Calu3 (cell line): ENCODE measurements at regions not wholly inside any gene's neighbourhood (a gene's known extent, or its start where the extent isn't known, plus 50 kb on each side); places are given as distances from the start of the nearest gene placed in this dataset.

ENCODE experiments used
- BruUV-seq: library from RNA; stranded (reverse); fragments of 400-500 nt; replicated peaks from 2 replicates; lab custom pipeline; 2021; lab: Mats Ljungman, UMichigan
- CTCF ChIA-PET: fragments of 300-600 bp; sonication (Branson Sonifier 250); formaldehyde crosslinking; loops from one replicate; lab custom pipeline; 2022; ENCODE audit warnings: antibody characterized with exemption; lab: Charles Lee
- DNase-seq: peaks from one replicate; pipeline ENCODE4 v3.0.0; 2022
- H3K27ac Mint-ChIP-seq: one replicate; pipeline ENCODE4 v1.8.0; 2022; ENCODE audit warnings: mixed read lengths; ENCODE audit not compliant: unreplicated experiment
- H3K27me3 Mint-ChIP-seq: one replicate; pipeline ENCODE4 v1.8.0; 2022; ENCODE audit warnings: mixed read lengths; ENCODE audit not compliant: unreplicated experiment
- H3K36me3 Mint-ChIP-seq: one replicate; pipeline ENCODE4 v1.8.0; 2022; ENCODE audit warnings: mild to moderate bottlenecking, moderate library complexity, mixed read lengths; ENCODE audit not compliant: insufficient read depth, unreplicated experiment
- H3K4me1 Mint-ChIP-seq: one replicate; pipeline ENCODE4 v1.8.0; 2022; ENCODE audit warnings: mild to moderate bottlenecking, low read depth, mixed read lengths; ENCODE audit not compliant: unreplicated experiment
- H3K4me3 Mint-ChIP-seq: one replicate; pipeline ENCODE4 v1.8.0; 2022; ENCODE audit warnings: mild to moderate bottlenecking, low read depth, moderate library complexity, mixed read lengths; ENCODE audit not compliant: unreplicated experiment
- H3K9me3 Mint-ChIP-seq: one replicate; pipeline ENCODE4 v1.8.0; 2022; ENCODE audit warnings: low read depth, mixed read lengths; ENCODE audit not compliant: unreplicated experiment
- CTCF ChIP-seq: fragments of 200-600 bp; IDR thresholded peaks from one replicate; pipeline ENCODE4 v1.8.0; 2022; ENCODE audit warnings: antibody characterized with exemption; ENCODE audit not compliant: unreplicated experiment
- intact Hi-C: fragments of 100-400 bp; cut with micrococcal nuclease; formaldehyde crosslinking; loops from one replicate; pipeline ENCODE4 v1.10.0; 2022; ENCODE audit not compliant: unreplicated experiment

- CTCF ChIA-PET, result no interaction called here
- intact Hi-C loops, result no loop called here
- Mint-ChIP-seq H3K4me3 (no peak overlapping the region), H3K27me3 (peaks cover 50% of the 10 kb centered on the region), H3K36me3 (no peaks in the 10 kb centered on the region), H3K4me1 (no peaks in the 10 kb centered on the region), H3K27ac (no peak overlapping the region), H3K9me3 (peaks cover 3% of the 10 kb centered on the region)
- no peak for TF ChIP-seq CTCF
- BruUV-seq, result no TSS peak
- no peak for DNase-seq
Measured at GRCh38 chr2:234851451-234851850, 100.4 kb upstream of the SH3BP4 start.

- H3K27ac Mint-ChIP-seq, result no peak overlapping the region
- intact Hi-C loops, result no loop called here
- H3K4me1 Mint-ChIP-seq, result no peaks in the 10 kb centered on the region
- no peak for DNase-seq
- H3K9me3 Mint-ChIP-seq, result peaks cover 3% of the 10 kb centered on the region
- no peaks in the 10 kb centered on the region for H3K36me3 Mint-ChIP-seq
- peaks cover 50% of the 10 kb centered on the region for H3K27me3 Mint-ChIP-seq
- no TSS peak for BruUV-seq
- H3K4me3 Mint-ChIP-seq, result no peak overlapping the region
- no peak for TF ChIP-seq CTCF
- CTCF ChIA-PET, result no interaction called here
Measured at GRCh38 chr2:234850818-234851217, 101.0 kb upstream of the SH3BP4 start.

GRCh38 chr2:234849678-234850077, 102.1 kb upstream of the SH3BP4 start:
- Mint-ChIP-seq H3K27ac (no peak overlapping the region), H3K4me1 (no peaks in the 10 kb centered on the region), H3K36me3 (no peaks in the 10 kb centered on the region), H3K4me3 (no peak overlapping the region), H3K27me3 (peaks cover 50% of the 10 kb centered on the region), H3K9me3 (peaks cover 3% of the 10 kb centered on the region)
- BruUV-seq, result no TSS peak
- no peak for DNase-seq
- CTCF ChIA-PET, result no interaction called here
- no peak for TF ChIP-seq CTCF
- intact Hi-C loops, result no loop called here

- Mint-ChIP-seq H3K9me3 (peaks cover 3% of the 10 kb centered on the region), H3K4me3 (no peak overlapping the region), H3K36me3 (no peaks in the 10 kb centered on the region), H3K27ac (no peak overlapping the region), H3K4me1 (no peaks in the 10 kb centered on the region), H3K27me3 (peaks cover 49% of the 10 kb centered on the region)
- no peak for DNase-seq
- no peak for TF ChIP-seq CTCF
- BruUV-seq, result no TSS peak
- intact Hi-C loops, result no loop called here
- CTCF ChIA-PET, result no interaction called here
Measured at GRCh38 chr2:234848578-234848977, 103.2 kb upstream of the SH3BP4 start.

- CTCF ChIA-PET, result no interaction called here
Measured at GRCh38 chr2:234847639-234848038, 104.2 kb upstream of the SH3BP4 start.

More at GRCh38 chr2:234847639-234848038, 104.2 kb upstream of the SH3BP4 start:
- TF ChIP-seq CTCF, result no peak
- Mint-ChIP-seq H3K36me3 (no peaks in the 10 kb centered on the region), H3K9me3 (peaks cover 3% of the 10 kb centered on the region), H3K4me1 (no peaks in the 10 kb centered on the region), H3K4me3 (no peak overlapping the region), H3K27me3 (peaks cover 40% of the 10 kb centered on the region), H3K27ac (no peak overlapping the region)
- BruUV-seq, result no TSS peak
- no peak for DNase-seq
- intact Hi-C loops, result no loop called here
